ENCODE measurements at regions not wholly inside any gene's neighbourhood (a gene's known extent, or its start where the extent isn't known, plus 50 kb on each side); places are given as distances from the start of the nearest gene placed in this dataset.
"Not testable (repeated sequence)": the region's sequence is repeated elsewhere in the genome, so short reads cannot be mapped to it uniquely, and the experiment has no call there.

DNA sequence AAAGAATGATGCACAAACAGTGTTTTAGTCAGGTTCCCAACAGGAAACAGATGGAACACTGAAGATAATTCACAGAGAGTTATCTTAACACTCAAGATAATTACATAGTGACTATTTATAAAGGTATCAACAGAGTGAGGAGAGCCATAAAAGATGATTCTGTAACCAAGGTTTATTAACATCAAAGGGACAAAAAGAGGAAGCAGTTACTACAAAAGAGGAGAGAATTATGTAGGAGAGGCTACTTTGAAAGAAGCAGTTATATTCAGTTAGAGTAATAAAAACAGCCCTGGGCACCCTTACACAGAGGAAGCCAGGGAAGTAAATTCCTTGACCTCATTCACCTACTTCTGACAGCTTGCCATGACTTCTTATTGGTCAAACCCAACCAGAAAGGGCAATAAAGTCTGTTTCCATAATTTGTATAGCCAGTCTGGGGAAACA is 326.5 kb upstream of the SLC39A10 start:
- no peaks in the 10 kb centered on the region for H3K27me3 Mint-ChIP-seq
- POLR2A ChIA-PET = no interaction called here
- DNase-seq (no peak), ATAC-seq (ENCODE audit: low read depth) (no peak)
- no peaks in the 10 kb centered on the region for H3K36me3 Mint-ChIP-seq (ENCODE audit: low read depth)
- intact Hi-C loops (cut with micrococcal nuclease) = loop anchor here (10.0 kb wide), 1 partner anchor 244 kb away; no protein-coding TSS in a partner anchor
- CTCF ChIA-PET = no interaction called here
- H3K9me3 Mint-ChIP-seq = peaks cover 2% of the 10 kb centered on the region
- H3K27ac Mint-ChIP-seq = no peak overlapping the region
- no peak for TF ChIP-seq CTCF (IDR thresholded peaks at IDR 0.05)
- H3K4me1 Mint-ChIP-seq = peaks cover 8% of the 10 kb centered on the region
- no peak overlapping the region for H3K4me3 Mint-ChIP-seq

GRCh38 chr2:195329784-195330183 is 327.2 kb upstream of the SLC39A10 start:
- POLR2A ChIA-PET; DNase-seq; H3K9me3 Mint-ChIP-seq; H3K27ac Mint-ChIP-seq; ATAC-seq (ENCODE audit: low read depth); H3K36me3 Mint-ChIP-seq (ENCODE audit: low read depth); CTCF ChIA-PET; H3K4me1 Mint-ChIP-seq; H3K4me3 Mint-ChIP-seq; H3K27me3 Mint-ChIP-seq: not testable (repeated sequence)
- intact Hi-C loops (cut with micrococcal nuclease) = loop anchor here (10.0 kb wide), 1 partner anchor 245 kb away; no protein-coding TSS in a partner anchor

- ChIA-PET CTCF (no interaction called here), POLR2A (no interaction called here)
- Mint-ChIP-seq H3K36me3 (ENCODE audit: low read depth) (no peaks in the 10 kb centered on the region), H3K27ac (no peak overlapping the region), H3K9me3 (peaks cover 5% of the 10 kb centered on the region), H3K27me3 (no peaks in the 10 kb centered on the region), H3K4me1 (peaks cover 4% of the 10 kb centered on the region), H3K4me3 (no peak overlapping the region)
- TF ChIP-seq CTCF (IDR thresholded peaks at IDR 0.05) = no peak
- intact Hi-C loops (cut with micrococcal nuclease) = no loop called here
- ATAC-seq (ENCODE audit: low read depth) (no peak), DNase-seq (no peak)
Observed at GRCh38 chr2:195326537-195326936, 330.5 kb upstream of the SLC39A10 start.

GRCh38 chr2:195322324-195322723 is 334.7 kb upstream of the SLC39A10 start:
- no peak for TF ChIP-seq CTCF (IDR thresholded peaks at IDR 0.05)
- no peaks in the 10 kb centered on the region for H3K4me1 Mint-ChIP-seq
- no peaks in the 10 kb centered on the region for H3K27me3 Mint-ChIP-seq
- POLR2A ChIA-PET = no interaction called here
- H3K9me3 Mint-ChIP-seq = peaks cover 3% of the 10 kb centered on the region
- H3K36me3 Mint-ChIP-seq (ENCODE audit: low read depth) = no peaks in the 10 kb centered on the region
- H3K4me3 Mint-ChIP-seq = no peak overlapping the region
- CTCF ChIA-PET = no interaction called here
- ATAC-seq (ENCODE audit: low read depth) (no peak), DNase-seq (no peak)
- intact Hi-C loops (cut with micrococcal nuclease) = no loop called here
- H3K27ac Mint-ChIP-seq = no peak overlapping the region

DNA sequence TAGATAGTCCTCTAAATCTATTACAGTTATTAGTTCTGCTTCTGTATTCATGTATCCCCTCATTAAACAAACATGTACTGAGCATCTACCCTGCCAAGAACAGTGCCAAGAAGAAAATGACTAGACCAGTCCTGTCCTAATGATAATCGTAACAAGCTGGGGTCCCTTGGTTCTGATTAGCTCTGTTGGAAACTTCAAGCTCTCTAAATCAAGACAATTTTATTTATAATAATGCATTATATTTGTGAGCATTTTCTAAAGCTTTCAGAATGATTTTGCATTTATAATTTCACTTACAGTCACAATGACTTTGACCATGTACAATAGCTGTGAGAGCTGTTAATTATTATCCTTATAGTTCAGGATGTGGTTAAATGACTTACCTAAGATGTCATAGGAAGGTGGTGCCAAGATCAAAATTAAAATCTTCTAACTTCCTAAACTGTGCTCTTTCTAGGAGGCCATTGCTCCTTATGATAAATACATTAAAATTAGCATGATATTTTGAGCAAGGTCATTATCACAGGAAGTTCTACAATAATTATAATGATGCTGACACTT is 336.5 kb upstream of the SLC39A10 start:
- POLR2A ChIA-PET = no interaction called here
- intact Hi-C loops (cut with micrococcal nuclease) = no loop called here
- DNase-seq = no peak
- Mint-ChIP-seq H3K27ac (no peak overlapping the region), H3K4me3 (no peak overlapping the region), H3K9me3 (peaks cover 3% of the 10 kb centered on the region), H3K36me3 (ENCODE audit: low read depth) (no peaks in the 10 kb centered on the region), H3K27me3 (no peaks in the 10 kb centered on the region), H3K4me1 (no peaks in the 10 kb centered on the region)
- ATAC-seq (ENCODE audit: low read depth) = no peak
- no peak for TF ChIP-seq CTCF (IDR thresholded peaks at IDR 0.05)
- CTCF ChIA-PET = interaction anchor here (1.1 to 2.0 kb wide), 3 partner anchors 12 to 618 kb away, joined by 3 to 10 read pairs (median 3); no protein-coding TSS in a partner anchor
